ENCODE measurements at regions not wholly inside any gene's neighbourhood (a gene's known extent, or its start where the extent isn't known, plus 50 kb on each side); places are given as distances from the start of the nearest gene placed in this dataset.

- no peak for DNase-seq
Observed at GRCh38 chr13:112225429-112226090, 150.6 kb upstream of the SPACA7 start.

GRCh38 chr13:112226320-112227002 lies 149.7 kb upstream of the SPACA7 start:
- no peak for DNase-seq

DNA sequence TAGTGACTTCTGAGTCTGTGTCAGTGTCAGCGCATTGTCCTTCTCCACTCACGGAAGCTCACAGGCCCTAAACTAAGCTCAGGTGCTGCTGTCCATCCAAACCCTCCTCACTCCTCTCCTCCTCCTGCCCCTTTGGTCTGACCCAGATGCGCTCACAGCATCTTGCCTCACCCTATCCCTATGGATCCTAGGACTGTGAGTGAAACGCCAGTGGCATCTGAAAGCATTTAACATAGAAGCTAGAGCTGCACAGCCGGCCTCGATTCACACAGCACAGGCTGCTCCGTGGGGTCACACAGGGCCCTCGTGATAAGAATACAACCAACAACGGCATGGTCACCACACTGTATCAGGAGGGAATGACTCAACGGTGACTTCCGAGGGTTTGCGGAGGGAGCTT lies 149.1 kb upstream of the SPACA7 start:
- no peak for DNase-seq

DNA sequence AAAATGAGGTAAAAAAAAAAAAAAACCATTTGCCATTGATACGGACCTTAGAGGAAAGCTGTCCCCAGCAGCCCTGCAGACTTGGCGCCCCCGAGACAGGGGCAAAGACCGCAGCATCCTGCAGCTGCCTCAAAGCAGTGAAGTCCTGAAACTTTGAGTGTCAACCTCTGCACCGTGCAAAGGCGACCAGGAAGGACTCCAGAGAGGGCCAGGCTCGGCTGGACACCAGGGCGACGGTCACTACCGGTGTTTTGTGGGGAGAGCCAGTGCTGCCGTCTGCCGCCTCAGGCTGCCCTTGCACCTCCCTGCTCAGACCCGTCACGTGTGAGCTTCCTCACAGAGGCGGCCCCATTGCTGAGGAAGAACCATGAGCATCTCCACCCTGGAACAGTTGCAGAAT lies 146.7 kb upstream of the SPACA7 start:
- no peak for DNase-seq

DNA sequence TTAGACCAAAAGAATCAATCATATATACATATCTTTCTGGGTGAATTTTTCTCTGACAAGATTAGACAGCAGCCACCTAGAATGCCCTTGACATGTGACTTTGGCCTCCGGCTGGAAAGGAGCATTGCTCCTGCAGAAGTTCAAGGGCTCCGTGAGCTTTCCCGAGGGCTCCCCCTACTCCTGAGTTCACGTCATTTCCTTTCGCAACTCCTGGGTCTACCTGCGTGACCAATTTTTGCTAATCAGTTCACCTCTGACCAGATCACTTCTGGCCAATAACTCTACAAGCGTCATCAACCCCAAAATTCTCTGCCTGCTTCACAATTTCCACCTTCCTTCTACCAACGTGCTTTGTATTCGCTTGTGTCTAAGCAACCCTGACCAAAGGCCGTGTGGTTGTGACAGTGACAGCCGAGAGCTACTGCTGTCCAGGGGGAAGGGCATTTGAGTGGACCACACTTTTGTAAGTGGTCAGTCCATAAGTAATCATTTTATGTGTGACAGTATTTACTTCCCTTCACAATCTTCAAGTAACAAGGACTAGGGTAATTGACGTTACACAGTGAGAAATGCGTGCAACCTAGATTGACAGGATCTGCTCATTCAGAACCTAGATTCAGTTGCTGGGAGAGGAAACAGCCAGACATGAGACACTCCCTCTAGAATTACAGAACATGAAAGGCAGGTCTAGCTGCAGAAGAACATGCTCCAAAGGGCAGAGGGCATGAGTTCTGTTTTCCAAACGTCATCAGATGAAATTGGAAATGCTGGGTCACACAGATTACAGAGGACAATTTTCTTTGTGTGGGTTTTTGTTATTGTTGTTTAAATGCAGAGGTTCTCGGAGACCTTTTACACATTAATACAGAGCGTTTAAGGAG lies 145.9 kb upstream of the SPACA7 start:
- no peak for DNase-seq

DNA sequence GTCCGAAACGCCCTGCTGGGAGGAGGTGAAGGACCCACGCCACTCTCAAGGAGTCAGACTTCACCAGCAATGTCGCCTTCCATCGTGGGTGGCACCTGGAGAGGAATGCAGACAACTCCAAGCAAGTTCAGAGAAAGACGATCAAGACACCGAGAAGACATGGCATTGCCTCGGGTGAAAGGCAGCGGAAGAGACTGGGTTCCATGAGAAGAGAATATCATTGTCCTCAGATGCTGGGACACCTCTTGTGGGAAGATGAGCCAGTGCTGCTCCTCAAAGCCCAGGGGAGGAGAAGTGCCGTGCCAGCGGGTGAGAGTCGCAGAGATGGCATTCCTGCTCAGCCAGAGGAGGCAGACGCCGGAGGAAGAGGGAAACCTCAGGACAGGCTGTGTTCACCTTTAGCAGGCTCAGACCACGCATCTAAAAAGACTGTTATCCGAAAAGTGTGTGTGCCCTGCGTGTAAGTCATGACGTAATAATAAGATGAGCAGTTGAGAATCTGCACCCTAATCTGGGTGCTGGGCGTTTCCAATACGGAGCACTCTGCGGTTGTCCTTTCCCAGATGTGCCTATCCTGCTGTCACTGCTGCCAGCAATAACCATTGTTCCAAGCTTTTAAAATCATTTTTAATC lies 144.6 kb upstream of the SPACA7 start:
- no peak for DNase-seq

- no peak for DNase-seq
Observed at GRCh38 chr13:112233256-112233655, 142.9 kb upstream of the SPACA7 start.

- no peak for DNase-seq
Observed at GRCh38 chr13:112233716-112234115, 142.4 kb upstream of the SPACA7 start.

DNA sequence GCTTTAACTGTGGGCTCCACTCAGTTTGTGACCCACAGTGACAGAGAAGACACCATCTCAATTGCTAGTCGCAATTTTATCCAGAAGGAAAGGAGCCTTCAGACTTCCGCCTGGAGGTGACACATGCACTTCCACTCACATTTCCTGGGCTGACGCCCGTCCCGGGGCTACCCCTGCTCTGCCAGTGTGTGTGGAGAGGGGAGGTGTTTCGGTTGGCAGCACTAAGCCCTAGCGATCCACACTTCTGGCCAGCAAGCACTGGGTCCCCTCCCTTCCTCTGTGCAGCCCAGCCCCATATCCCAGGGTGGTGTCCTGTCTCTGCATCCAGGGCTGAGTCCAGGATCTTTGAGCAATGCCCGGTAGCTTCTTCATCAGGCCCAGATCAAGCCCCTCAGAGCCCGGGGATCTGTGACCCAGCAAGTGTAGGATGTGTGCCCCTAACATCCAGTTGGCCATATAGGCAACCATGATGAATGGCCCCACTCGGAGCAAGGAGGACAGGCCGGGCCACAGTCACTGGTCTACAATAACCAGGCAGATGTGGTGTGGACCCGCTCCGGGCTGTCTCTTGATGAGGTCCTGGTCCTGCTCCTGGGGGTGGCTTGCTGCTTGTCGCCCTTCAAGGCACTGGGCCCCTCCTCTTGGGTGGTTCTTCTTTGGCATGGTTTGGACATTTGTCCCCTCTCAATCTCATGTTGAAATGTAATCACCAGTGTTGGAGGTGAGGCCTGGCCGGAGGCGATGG lies 141.9 kb upstream of the SPACA7 start:
- DNase-seq = no peak

GRCh38 chr13:112236016-112236415 lies 140.1 kb upstream of the SPACA7 start:
- no peak for DNase-seq

GRCh38 chr13:112236539-112237197 lies 139.5 kb upstream of the SPACA7 start:
- no peak for DNase-seq

- DNase-seq = no peak
Observed at GRCh38 chr13:112238436-112238995, 137.6 kb upstream of the SPACA7 start.

DNA sequence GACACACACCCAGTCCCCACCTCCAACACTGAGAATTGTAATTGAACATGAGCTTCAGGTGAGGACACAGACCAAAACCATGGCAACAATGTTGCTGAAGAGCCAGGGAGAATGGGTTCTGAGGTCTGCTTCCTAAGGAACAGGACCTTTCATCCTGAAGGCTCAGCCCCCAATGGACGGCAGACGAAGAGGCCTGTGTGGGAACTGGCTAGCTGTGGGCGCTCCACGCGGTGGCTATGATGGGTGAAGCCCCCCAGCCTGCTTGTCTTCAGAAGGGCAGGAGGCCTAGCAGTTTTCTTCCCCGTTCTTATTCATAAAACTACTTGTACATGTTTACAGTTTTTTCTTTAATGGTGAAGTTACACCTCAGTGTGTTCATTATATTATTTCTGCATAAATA lies 136.1 kb upstream of the SPACA7 start:
- no peak for DNase-seq

DNA sequence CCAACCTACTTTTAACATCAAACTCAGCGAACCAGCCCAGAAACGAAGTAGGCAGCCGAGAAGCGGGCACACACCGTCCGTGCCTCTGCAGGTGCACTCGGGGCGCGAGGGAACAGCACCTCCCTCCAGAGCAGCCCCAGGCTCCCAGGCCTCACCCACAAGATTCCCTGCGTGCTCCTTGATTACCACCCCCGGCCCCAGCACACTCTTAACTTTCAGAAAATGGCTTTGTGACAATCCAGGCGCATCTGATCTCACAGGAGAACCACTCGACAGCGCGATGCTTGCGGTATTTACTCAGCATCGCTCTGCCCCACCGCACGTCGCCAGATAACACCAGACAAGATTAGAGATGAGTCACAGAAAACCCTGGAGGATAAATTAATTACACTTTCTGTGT lies 134.9 kb upstream of the SPACA7 start:
- no peak for DNase-seq

GRCh38 chr13:112242777-112243176 lies 133.4 kb upstream of the SPACA7 start:
- DNase-seq = no peak

GRCh38 chr13:112244061-112244460 lies 132.1 kb upstream of the SPACA7 start:
- DNase-seq = no peak

DNA sequence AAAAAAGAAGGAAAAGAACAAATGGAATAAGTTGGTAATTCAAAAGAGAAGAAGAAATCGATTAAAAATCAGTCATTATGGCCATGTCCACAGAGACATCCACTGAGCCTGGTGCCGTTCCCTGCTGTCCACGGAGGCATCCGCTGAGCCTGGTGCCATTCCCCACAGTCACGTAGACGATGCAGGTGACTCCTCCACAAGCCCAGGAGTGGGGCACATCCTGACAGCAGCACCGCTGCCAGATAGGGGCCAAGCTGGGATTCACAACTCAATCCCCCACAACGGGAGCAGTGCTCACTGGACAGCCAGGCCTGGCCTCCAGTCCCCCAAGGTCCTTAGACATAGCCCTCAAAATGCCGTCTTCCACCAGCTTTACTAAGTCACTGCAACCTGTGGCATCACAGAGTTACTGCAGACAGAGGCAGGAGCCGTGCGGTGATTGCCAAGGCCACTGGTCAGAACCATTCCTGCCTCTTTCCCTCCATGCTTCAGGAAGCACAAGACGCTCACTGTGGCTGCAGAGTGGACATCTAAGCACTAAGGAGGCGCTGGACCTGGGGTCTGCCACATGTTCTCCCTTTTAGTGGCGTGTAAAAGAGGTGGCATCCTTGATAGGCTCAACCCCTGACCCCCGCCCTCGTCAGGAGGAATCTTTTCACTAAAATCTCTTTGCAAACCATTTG lies 131.5 kb upstream of the SPACA7 start:
- no peak for DNase-seq

DNA sequence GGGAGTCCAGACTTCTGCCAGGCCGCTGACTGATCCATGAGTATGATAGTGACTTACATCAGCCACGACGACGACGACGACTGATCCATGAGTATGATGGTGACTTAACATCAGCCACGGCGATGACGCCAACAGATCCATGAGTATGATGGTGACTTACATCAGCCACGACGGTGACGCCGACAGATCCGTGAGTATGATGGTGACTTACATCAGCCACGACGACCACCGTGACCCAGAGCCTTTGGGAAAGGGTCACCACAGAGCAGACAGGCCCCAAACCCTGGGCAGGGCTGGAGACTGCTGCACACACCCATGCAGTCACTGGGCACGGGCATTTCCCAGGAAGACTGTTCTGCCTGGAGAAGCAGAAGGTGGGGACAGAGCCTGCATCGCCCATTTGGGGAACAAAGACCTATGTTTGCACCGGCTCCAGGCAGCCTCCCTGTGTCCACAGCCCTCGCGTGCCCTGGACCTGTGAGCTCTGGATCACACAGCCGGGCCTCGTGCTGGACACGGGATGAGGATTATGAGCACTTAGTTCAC lies 130.9 kb upstream of the SPACA7 start:
- DNase-seq = no peak

- no peak for DNase-seq
Observed at GRCh38 chr13:112245989-112246388, 130.2 kb upstream of the SPACA7 start.

GRCh38 chr13:112246731-112247470 lies 129.3 kb upstream of the SPACA7 start:
- DNase-seq = no peak
